Activated CD4-positive, alpha-beta T cell treated with anti-CD3 and anti-CD28 coated beads, Interleukin-2, amount 50 U/mL, for 48 hours (primary cell): ENCODE measurements at regions not wholly inside any gene's neighbourhood (a gene's known extent, or its start where the extent isn't known, plus 50 kb on each side); places are given as distances from the start of the nearest gene placed in this dataset.
"Not testable (repeated sequence)": the region's sequence is repeated elsewhere in the genome, so short reads cannot be mapped to it uniquely, and the experiment has no call there.

Experiments
- DNase-seq, 2 experiments: peaks; one replicate each; pipeline ENCODE4 v3.0.0-alpha.2; 2020

- no peak for DNase-seq
Measured at GRCh38 chr1:29583727-29584126, 347.4 kb downstream of the PTPRU start.

DNA sequence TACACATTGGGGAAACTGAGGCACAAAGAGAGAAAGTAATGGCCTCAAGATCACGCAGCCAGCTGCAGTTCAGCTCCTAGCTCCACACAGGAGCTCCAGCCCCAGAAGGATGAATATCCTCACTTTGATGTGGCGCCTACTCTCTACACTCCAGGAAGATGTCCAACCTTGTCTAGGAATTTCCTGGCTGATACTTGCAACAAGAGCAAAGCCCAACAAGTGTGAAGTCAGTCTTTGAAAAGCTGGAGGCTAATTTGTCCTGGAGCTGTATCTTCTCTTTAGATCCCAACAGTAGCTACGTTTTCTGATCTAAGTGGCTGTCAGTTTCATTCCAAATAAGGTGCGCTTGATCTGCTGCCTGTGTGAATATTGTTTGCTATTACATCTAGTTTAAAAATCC lies 344.9 kb downstream of the PTPRU start:
- no peak for DNase-seq

- DNase-seq, result no peak
Measured at GRCh38 chr1:29579821-29580425, 343.6 kb downstream of the PTPRU start.

DNA sequence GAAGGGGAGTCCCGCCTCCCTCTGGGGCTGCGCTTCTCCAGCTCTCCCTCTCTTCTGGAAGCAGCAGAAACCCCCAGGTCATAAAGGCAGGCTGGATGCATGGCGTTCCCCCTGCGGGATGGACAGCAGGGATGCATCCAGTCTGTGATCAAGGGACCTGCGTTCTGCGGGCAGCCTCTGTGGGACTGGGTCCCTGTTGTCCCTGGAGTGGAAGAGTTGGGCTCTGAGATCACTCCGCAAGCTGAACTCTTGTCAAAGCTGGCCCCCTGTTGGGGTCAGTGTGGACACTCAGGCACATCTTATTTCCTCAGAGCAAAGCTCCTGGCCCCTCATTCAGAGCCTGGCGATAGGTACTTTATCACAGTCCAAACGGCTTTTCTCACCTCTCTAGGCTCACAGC lies 341.2 kb downstream of the PTPRU start:
- DNase-seq, result no peak

DNA sequence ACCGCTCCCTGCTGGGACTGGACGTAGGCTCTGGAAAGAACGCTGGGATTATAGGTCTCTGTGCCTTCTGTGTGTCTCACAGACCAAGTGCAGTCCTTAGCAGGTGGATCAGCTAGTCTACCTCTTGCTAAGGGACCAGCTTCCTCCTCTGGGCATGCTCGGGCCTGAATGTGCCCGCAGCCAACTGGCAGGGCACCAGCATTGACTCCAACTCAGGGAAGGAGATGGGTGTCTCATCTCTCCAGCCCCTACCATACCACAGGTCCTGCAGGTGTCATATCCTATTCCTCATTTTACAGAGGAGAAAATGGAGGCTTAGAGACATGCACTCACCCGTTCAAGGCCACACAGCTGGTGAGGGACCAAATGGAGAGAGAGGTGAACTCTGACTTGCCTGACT lies 340.2 kb downstream of the PTPRU start:
- no peak for DNase-seq

GRCh38 chr1:29575826-29576225 lies 339.5 kb downstream of the PTPRU start:
- no peak for DNase-seq

- no peak for DNase-seq
Measured at GRCh38 chr1:29575277-29575676, 339.0 kb downstream of the PTPRU start.

- DNase-seq, result no peak
Measured at GRCh38 chr1:29574871-29575270, 338.5 kb downstream of the PTPRU start.

DNA sequence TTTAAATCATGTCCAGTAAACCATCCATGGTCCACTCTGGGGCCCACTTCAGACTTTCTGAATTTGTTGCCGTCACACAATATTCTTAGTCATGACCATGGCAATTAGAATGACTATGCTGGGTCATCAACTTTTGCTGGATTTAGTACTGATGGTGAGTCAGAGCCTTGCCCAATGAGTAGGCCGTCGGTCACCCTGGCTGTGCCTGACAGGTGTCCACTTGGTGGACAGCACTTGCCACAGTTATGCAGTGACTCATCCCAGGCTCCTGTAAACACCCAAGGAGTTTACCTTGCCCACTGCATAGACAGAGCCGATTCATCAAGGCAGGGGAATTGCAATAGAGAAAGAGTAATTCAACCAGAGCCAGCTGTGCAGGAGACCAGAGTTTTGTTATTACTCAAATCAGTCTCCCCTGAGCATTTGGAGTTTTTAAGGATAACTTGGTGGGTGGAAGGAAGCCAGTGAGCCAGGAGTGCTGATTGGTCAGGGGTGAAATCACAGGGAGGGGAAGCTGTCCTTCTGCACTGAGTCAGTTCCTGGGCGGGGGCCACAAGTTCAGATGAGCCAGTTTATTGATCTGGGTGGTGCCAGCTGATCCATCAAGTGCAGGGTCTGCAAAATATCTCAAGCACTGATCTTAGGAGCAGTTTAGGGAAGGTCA lies 333.8 kb downstream of the PTPRU start:
- DNase-seq, result no peak

- no peak for DNase-seq
Measured at GRCh38 chr1:29567257-29567656, 330.9 kb downstream of the PTPRU start.

GRCh38 chr1:29565490-29565889 lies 329.2 kb downstream of the PTPRU start:
- no peak for DNase-seq

GRCh38 chr1:29563571-29563970 lies 327.2 kb downstream of the PTPRU start:
- DNase-seq, result no peak

DNA sequence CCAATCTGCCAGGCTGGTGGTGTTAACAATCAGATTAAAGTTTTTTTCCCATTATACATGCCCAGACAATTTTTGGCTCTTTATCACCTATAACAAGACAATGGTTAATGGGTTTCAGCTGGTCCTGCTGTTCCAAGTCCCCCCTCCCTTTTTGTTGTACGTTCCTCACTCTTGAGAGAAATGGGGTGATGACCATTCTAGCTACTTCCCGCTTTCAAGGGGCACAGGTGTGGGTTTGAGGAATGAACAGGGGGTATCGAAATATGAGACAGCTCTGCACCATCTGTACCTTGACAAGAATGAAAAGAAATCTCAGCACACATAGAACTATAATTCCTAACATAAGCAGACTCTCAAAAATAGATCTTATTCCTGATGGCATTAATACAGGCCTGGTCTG lies 326.8 kb downstream of the PTPRU start:
- no peak for DNase-seq

DNA sequence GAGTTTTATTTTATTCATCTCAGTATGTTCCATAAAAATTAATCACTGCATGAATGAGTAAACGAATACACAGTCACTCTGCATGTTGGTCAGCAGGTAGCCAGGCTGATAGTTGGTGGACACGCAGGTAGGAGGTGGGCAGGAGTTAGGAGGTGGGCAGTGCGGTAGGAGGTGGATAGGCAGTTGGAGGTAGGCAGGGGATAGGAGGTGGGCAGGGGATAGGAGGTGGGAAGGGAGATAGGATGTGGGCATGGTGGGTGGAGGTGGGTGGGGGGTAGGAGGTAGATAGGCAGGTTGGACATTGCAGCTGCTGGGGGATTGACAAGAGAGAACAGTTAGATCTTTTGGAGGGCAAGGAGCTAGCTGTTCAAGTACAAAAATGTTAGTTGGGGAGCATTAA lies 322.7 kb downstream of the PTPRU start:
- no peak for DNase-seq

GRCh38 chr1:29557701-29558600 lies 321.6 kb downstream of the PTPRU start:
- no peak for DNase-seq

GRCh38 chr1:29557066-29557465 lies 320.7 kb downstream of the PTPRU start:
- DNase-seq, result no peak

DNA sequence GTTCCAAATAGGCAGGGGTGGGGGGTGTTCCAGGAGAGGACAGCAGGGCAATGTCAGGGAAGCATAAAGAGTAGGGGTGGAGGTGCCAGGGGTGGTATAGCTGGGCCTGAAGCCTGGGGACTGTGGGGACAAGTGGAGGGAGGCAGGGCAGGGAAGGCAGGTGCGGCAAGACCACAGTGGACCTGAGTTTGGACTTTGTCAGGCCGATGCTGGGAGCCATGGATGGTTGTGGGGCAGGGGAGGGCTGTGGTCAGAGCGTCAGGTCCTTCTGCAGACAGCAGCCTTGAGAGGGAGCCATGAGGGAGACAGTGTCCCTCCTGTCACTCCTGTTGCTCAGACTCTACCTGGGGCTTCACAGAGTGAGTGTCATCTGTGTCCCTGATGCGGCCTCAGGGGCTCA lies 320.3 kb downstream of the PTPRU start:
- DNase-seq, result no peak

- no peak for DNase-seq
Measured at GRCh38 chr1:29555043-29555620, 318.8 kb downstream of the PTPRU start.

DNA sequence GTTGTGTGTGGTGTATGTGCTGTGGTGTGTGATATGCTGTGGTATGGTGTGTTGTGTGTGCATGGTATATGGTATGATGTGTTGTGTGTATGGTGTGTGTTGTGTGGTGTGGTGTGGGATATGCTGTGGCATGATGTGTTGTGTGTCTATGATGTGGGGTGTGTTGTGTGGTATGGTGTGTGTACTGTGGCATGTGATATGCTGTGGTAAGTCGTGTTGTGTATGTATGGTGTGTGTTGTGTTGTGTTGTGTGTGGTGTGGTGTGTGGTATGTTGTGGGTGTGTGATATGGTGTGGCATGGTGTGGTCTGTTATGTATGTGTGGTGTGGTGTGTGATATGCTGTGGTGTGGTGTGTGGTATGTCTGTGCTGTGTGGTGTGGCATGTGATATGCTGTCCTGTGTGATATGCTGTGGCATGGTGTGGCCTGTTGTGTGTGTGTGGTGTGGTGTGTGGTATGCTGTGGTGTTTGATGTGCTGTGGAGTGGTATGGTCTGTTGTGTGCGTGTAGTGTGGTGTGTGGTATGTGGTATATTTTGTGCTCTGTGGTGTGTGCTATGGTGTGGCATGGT lies 318.0 kb downstream of the PTPRU start:
- DNase-seq, result no peak

DNA sequence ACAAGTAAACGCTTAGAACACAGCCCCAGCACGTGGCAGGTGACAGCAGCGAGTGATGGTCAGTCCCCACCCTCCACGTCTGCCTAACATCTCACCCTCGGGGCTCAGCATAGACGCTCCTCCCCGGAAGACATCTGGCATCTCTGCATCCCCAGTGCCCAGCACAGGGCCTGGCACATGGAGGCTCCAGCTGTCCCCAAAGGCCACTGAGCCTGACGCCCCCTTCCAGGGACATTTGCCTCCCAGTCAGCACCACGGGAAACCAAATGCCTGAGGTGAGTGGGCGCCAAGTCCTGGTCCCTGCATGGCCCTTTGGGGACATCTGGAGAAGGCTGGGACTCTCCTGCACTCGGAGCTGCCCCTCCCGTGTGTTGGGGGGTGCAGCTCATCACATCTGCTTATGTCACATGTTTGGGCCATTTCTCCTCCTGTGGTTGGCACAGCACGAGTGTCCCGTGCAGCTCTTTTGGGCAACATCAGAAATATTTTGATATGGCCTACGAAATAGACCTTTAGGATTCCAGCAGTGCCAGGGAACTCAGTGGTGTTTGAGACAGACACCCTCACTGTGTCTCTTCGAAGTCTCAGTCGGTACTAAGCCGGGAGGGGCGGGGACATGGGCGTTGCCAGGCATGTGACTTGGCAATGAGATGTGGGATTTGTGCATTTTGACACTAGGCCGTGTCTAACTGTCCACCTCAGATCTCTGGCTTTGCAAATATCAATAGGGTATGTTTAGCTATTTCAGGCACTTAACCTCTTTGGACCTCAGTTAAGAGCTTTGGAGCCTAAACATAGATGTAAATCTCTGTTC lies 315.0 kb downstream of the PTPRU start:
- no peak for DNase-seq

DNA sequence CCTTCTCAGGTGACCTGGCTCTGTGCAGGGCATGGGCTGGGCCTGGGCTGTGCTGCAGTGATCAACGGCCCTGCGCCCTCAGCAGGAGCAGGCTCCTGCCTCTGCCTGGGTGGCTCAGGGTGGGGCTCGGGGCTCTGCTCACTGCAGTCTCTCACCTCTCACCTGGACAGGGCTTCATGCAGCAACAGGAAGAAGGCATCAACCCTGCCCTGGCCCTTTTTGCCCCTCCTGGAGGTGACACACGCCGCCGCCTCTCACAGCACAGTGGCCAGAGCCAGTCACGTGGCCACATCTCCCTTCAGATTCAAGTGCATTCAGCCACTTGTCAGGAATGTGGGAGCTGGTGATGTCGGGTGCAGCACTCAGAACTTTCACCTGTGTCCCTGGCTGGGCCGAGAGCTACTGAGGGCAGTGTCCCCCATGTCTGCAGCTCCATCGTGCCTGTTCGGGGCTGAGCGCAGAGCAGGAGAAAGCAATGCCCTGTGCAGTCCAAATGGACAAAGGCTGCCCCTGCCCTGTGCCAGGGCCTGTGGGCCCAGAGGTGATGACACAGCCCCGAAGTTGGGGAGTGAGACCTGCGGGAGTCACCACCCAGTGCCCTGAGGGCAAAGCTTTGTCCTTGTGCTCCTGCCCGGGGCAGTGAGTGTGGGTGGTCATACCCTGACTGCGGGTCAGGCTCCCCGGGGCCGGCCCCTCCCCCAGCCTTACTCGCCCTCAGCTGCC lies 314.0 kb downstream of the PTPRU start:
- DNase-seq, result no peak

DNA sequence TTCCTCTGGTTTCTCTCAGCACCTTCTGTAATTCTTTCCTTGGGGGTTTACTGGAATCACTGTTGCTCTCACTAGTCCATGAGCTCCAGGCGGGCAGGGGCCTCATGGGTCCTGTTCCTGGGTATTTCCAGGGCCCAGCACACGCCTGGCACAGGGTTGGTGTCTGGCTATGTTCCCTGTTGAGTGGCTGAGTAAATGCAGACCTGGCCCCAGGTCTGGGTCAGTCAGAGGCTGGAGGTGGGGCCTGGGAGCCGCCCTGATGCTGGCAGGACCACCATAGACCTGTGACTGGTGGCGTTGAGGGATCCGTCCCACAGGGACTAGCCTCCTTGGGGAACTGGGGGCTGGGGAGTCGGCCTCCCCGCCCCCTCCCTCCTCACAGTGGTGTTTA lies 313.4 kb downstream of the PTPRU start:
- not testable (repeated sequence) for DNase-seq
